Caco-2 (cell line): ENCODE measurements at regions not wholly inside any gene's neighbourhood (a gene's known extent, or its start where the extent isn't known, plus 50 kb on each side); places are given as distances from the start of the nearest gene placed in this dataset.

Experiments used
- BruUV-seq: library from RNA; stranded (reverse); fragments of 400-500 nt; replicated peaks from 2 replicates; lab custom pipeline; 2021; lab: Mats Ljungman, UMichigan
- CTCF ChIA-PET: fragments of 300-600 bp; sonication (Branson Sonifier 250); formaldehyde crosslinking; loops from one replicate; lab custom pipeline; 2022; ENCODE audit warnings: antibody characterized with exemption; lab: Charles Lee
- POLR2A ChIA-PET: fragments of 300-600 bp; sonication (Branson Sonifier 250); formaldehyde crosslinking; loops from one replicate; lab custom pipeline; 2022; ENCODE audit warnings: antibody characterized with exemption; lab: Charles Lee
- DNase-seq, 2 experiments: peaks; one replicate each; pipeline versions ENCODE4 v3.0.0 to v3.0.0-alpha.2; 2020 to 2022
- H3K27me3 ChIP-seq: replicated peaks from 2 replicates; pipeline ENCODE4 v1.6.0; 2011; ENCODE audit warnings: low read length; ENCODE audit not compliant: control insufficient read depth, insufficient read depth
- H3K36me3 ChIP-seq: 2 replicates; pipeline ENCODE4 v1.5.1; 2011; ENCODE audit warnings: low read length; ENCODE audit not compliant: control insufficient read depth, insufficient read depth
- H3K4me1 ChIP-seq: fragments of 250-450 bp; sonication (Bioruptor Pico); 2 replicates; pipeline ENCODE4 v1.5.1; 2020; ENCODE audit warnings: mild to moderate bottlenecking
- H3K4me3 ChIP-seq: 2 replicates; pipeline ENCODE4 v1.5.1; 2011; ENCODE audit warnings: low read depth, mild to moderate bottlenecking, control low read depth, low read length
- H3K9me3 ChIP-seq: fragments of 250-450 bp; sonication (Bioruptor Pico); 2 replicates; pipeline ENCODE4 v1.5.1; 2020; ENCODE audit warnings: mild to moderate bottlenecking, moderate library complexity
- H3K27ac Mint-ChIP-seq: one replicate; pipeline ENCODE4 v1.8.0; 2022; ENCODE audit warnings: mixed read lengths; ENCODE audit not compliant: unreplicated experiment
- H3K27me3 Mint-ChIP-seq: one replicate; pipeline ENCODE4 v1.8.0; 2022; ENCODE audit warnings: mixed read lengths; ENCODE audit not compliant: insufficient read depth, unreplicated experiment
- H3K36me3 Mint-ChIP-seq: one replicate; pipeline ENCODE4 v1.8.0; 2022; ENCODE audit warnings: mild to moderate bottlenecking, mixed read lengths; ENCODE audit not compliant: insufficient read depth, unreplicated experiment
- H3K4me1 Mint-ChIP-seq: one replicate; pipeline ENCODE4 v1.8.0; 2022; ENCODE audit warnings: low read depth, mixed read lengths; ENCODE audit not compliant: unreplicated experiment
- H3K4me3 Mint-ChIP-seq: one replicate; pipeline ENCODE4 v1.8.0; 2022; ENCODE audit warnings: mild to moderate bottlenecking, moderate library complexity, mixed read lengths; ENCODE audit not compliant: unreplicated experiment
- H3K9me3 Mint-ChIP-seq: one replicate; pipeline ENCODE4 v1.8.0; 2022; ENCODE audit warnings: mixed read lengths; ENCODE audit not compliant: unreplicated experiment
- intact Hi-C: fragments of 100-400 bp; cut with micrococcal nuclease; formaldehyde crosslinking; loops from one replicate; pipeline ENCODE4 v1.10.0; 2022; ENCODE audit not compliant: unreplicated experiment
- TF ChIP-seq, protein P1 (sequence below), 2 experiments: fragments of 200-600 bp in 1 of 2; IDR thresholded peaks; 1 replicate in 1 of 2; 2 replicates in 1 of 2; pipeline versions ENCODE4 v1.5.1 to v1.8.0; 2011 to 2022; ENCODE audit warnings: antibody characterized with exemption in 1 of 2, control low read depth in 1 of 2, inconsistent platforms in 1 of 2, low read depth in 1 of 2, low read length in 1 of 2, mild to moderate bottlenecking in 1 of 2, moderate library complexity in 1 of 2; ENCODE audit not compliant: insufficient read depth in 1 of 2, severe bottlenecking in 1 of 2, unreplicated experiment in 1 of 2

DNA sequence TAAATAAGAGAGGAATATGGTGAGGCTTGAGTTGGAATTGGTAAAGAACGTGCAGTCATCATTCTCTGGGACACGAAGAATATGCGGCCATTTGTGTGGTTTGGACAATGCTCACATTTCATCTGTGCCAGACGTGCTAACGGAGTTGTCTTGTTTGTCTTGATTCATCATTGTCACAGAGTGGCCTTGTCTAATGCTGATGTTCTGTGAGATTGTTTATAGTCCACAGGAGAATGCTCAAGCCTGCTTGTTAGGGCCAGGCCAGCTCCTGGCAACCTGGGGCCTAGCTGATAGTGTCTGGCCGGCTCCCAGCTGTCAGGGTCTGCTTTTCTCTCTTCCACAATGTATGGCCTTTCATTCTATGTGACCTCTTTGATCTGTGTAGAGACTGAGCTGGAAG, 384.7 kb downstream of the EDEM1 start:
- Histone ChIP-seq H3K9me3 (no peaks in the 10 kb centered on the region), H3K27me3 (no peaks in the 10 kb centered on the region), H3K4me1 (no peaks in the 10 kb centered on the region), H3K36me3 (no peaks in the 10 kb centered on the region), H3K4me3 (no peak overlapping the region)
- peaks cover 7% of the 10 kb centered on the region for H3K27me3 Mint-ChIP-seq
- H3K27ac Mint-ChIP-seq: no peak overlapping the region
- no TSS peak for BruUV-seq
- no peak for DNase-seq
- intact Hi-C loops: no loop called here
- CTCF ChIA-PET: no interaction called here
- H3K4me1 Mint-ChIP-seq: no peaks in the 10 kb centered on the region
- POLR2A ChIA-PET: no interaction called here
- no peaks in the 10 kb centered on the region for H3K36me3 Mint-ChIP-seq
- TF ChIP-seq, protein P1, sequence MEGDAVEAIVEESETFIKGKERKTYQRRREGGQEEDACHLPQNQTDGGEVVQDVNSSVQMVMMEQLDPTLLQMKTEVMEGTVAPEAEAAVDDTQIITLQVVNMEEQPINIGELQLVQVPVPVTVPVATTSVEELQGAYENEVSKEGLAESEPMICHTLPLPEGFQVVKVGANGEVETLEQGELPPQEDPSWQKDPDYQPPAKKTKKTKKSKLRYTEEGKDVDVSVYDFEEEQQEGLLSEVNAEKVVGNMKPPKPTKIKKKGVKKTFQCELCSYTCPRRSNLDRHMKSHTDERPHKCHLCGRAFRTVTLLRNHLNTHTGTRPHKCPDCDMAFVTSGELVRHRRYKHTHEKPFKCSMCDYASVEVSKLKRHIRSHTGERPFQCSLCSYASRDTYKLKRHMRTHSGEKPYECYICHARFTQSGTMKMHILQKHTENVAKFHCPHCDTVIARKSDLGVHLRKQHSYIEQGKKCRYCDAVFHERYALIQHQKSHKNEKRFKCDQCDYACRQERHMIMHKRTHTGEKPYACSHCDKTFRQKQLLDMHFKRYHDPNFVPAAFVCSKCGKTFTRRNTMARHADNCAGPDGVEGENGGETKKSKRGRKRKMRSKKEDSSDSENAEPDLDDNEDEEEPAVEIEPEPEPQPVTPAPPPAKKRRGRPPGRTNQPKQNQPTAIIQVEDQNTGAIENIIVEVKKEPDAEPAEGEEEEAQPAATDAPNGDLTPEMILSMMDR (IDR thresholded peaks at IDR 0.05; ENCODE audit: insufficient read depth in 1 of 2, low read depth in 1 of 2, low read length in 1 of 2, severe bottlenecking in 1 of 2, unreplicated experiment in 1 of 2): no peak
- no peaks in the 10 kb centered on the region for H3K9me3 Mint-ChIP-seq
- H3K4me3 Mint-ChIP-seq: no peak overlapping the region

DNA sequence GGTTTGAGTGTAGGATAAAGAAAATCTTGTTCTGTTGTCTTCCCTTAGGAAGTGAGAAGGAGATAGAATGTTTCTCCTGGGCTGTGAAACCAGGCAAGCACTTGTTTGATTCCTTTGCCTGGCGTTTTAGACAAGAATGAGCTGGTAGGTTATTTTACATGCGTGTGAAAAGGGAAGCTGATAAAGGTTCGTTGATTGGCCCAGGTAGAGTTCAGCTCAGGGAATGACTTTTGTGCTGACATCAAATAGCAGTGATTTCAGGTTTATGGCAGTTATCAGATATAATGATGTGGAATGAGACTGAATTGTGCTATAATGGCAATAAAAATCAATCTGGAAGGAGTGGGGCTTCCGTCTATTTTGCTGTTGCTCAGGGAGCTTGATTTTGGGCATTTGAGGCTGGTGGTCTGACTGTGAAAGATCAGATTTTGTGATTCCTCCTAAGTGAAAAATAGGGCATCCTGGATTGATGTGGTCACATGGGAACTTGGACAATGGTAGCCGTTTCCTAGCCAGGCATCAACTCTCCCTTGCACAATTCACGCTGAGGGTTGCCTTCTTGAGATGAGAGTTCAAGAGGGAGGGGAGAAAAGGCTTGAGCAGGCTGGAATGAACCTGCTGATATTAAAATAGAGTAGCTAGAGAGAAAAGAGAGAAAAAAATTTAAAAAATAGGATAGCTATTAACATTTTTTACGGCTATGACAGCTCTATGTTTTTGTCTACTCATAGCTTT, 388.9 kb downstream of the EDEM1 start:
- Histone ChIP-seq H3K4me1 (no peaks in the 10 kb centered on the region), H3K4me3 (no peak overlapping the region), H3K36me3 (no peaks in the 10 kb centered on the region), H3K27me3 (no peaks in the 10 kb centered on the region; the same call in 1 of the 2 replicates), H3K9me3 (no peaks in the 10 kb centered on the region)
- intact Hi-C loops: no loop called here
- no peak for DNase-seq
- ChIA-PET CTCF (no interaction called here), POLR2A (no interaction called here)
- Mint-ChIP-seq H3K4me1 (no peaks in the 10 kb centered on the region), H3K4me3 (no peak overlapping the region), H3K27me3 (peaks cover 7% of the 10 kb centered on the region), H3K27ac (no peak overlapping the region), H3K36me3 (no peaks in the 10 kb centered on the region), H3K9me3 (peaks cover 5% of the 10 kb centered on the region)
- no TSS peak for BruUV-seq
- TF ChIP-seq, protein P1 (IDR thresholded peaks at IDR 0.05; ENCODE audit: insufficient read depth in 1 of 2, low read depth in 1 of 2, low read length in 1 of 2, severe bottlenecking in 1 of 2, unreplicated experiment in 1 of 2): no peak

DNA sequence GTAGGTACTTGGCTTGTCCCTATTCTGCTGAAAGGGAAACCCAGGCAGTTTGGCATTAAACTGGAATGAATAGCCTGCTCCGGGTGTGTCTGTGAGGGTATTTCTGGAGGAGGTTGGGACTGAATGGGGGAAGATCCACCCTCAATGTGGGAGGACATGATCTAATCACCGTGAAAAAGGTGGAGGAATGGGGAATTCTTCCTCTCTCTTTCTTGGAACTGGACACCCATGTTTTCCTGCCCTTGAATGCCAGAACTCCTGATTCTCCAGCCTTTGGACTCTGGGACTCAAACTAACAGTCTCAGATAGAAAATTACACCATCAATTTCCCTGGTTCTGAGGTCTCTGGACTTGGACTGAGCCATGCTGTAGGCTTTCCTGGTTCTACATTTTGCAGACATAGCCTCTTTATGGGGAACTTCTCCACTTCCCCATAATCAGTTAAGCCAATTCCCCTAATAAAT, 391.7 kb downstream of the EDEM1 start:
- BruUV-seq: no TSS peak
- CTCF ChIA-PET: no interaction called here
- no peak overlapping the region for H3K4me3 Mint-ChIP-seq

More for the DNA sequence above, 391.7 kb downstream of the EDEM1 start:
- TF ChIP-seq, protein P1 (IDR thresholded peaks at IDR 0.05; ENCODE audit: insufficient read depth in 1 of 2, low read depth in 1 of 2, low read length in 1 of 2, severe bottlenecking in 1 of 2, unreplicated experiment in 1 of 2): no peak
- Mint-ChIP-seq H3K4me1 (no peaks in the 10 kb centered on the region), H3K36me3 (no peaks in the 10 kb centered on the region), H3K27ac (no peak overlapping the region), H3K9me3 (peaks cover 9% of the 10 kb centered on the region), H3K27me3 (peaks cover 6% of the 10 kb centered on the region)
- intact Hi-C loops: no loop called here
- Histone ChIP-seq H3K27me3 (no peaks in the 10 kb centered on the region; the same call in 1 of the 2 replicates), H3K36me3 (no peaks in the 10 kb centered on the region), H3K9me3 (no peaks in the 10 kb centered on the region), H3K4me1 (no peaks in the 10 kb centered on the region), H3K4me3 (no peak overlapping the region)
- POLR2A ChIA-PET: no interaction called here
- DNase-seq: no peak
